ENCODE measurements at regions not wholly inside any gene's neighbourhood (a gene's known extent, or its start where the extent isn't known, plus 50 kb on each side); places are given as distances from the start of the nearest gene placed in this dataset.

DNA sequence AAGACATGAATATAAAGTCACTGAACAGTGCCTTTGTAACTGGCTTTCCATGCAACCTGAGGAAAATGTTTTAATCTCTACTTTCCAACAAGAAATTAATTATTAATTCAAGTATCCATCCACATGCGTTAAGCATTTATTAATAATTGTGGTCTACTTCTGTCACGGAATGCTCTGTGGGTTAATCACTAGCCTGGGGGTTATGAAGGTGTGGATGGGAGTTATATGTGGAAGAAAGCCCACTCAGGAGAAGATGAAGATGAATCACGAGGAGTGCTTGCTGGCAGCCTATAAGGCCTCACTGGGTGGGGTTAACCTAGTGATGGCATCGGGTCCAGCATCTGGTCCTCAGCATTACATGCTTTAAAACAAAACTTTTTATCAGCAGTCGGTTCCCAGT, 99.5 kb upstream of the AVPR1A start:
- no peak for DNase-seq (ENCODE audit: low read depth in 2 of 2)

DNA sequence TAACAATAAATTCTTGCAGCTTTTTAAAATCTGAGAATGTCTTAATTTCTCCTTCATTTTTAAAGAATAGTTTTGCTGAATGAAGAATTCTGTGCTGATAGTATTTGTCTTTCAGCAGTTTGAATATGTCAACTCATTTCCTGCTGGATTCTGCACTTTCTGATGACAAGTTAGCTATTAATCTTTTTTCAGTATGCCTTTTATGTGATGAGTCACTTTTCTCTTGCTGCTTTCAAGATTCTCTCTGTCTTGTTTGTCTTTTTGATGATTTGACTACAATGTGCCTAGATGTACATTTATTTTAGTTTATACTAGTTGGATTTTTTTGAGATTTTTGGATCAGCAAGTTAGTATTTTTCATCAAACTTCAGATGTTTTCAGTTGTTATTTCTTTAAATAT, 87.9 kb upstream of the AVPR1A start:
- DNase-seq (ENCODE audit: low read depth in 2 of 2), result no peak

DNA sequence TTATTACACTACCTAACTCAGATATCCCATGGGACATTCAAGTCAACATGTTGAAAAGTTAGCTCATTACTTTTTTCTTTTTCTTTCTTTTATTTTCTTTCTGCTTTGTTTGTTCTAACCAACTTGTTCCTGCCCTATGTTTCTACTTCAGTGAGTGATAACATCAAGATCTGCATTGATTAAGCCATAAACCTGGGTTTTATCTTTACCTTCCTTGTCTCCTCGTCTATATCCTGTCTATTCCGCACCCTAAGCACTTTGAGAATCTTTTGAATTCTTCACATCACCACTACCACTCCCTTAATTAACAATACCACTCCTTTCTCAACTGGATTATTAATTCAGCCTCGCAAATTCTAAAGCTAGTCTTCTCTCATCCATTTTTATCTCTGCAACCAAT, 81.9 kb upstream of the AVPR1A start:
- DNase-seq (ENCODE audit: low read depth in 2 of 2), result no peak

DNA sequence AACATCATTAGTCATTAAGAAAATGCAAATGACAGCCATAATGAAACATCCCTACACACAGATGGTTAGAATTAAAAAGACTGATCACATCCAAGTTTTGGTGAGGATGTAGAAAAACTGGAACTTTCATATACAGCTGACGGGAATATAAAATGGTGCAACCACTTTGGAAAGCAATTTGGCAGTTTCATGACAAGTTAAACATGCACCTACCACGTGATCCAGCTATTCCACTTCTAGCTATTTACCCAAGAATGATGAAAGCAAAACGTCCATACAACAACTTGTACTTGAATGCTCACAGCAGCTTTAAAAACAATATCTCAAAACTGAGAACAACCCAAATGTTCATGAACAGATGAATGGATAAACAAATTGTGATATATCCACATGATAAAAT, 77.9 kb upstream of the AVPR1A start:
- no peak for DNase-seq (ENCODE audit: low read depth in 2 of 2)

DNA sequence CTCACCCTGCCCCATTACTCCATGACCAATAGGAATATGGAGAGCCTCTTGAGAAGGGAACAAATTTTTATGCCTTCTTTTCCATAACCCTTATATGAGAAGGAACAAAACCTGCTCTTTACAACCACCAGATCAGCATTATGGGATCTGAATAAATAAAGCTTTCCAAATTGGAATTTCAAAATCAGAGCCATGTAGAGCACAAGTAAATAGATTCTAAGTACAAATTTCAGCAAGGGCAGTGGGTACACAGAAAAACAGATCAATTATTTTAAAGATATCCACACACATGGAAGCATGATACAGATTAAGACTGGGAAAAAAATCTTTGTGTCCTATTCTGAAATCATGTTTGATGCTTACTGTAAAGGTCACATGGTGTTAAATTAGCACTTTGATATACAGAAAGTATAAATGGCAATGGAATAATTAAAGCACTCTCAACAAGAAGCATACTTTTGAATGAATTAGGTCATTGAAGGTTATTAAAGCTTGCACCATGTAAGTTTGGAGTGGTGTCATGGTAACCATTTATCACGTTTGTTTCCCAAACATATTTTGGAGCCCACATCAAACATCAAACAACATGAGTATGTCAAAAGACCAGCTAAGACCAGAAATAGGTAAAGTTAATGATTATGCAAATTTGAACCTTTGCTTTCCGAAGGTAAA, 75.9 kb upstream of the AVPR1A start:
- no peak for DNase-seq (ENCODE audit: low read depth in 2 of 2)

DNA sequence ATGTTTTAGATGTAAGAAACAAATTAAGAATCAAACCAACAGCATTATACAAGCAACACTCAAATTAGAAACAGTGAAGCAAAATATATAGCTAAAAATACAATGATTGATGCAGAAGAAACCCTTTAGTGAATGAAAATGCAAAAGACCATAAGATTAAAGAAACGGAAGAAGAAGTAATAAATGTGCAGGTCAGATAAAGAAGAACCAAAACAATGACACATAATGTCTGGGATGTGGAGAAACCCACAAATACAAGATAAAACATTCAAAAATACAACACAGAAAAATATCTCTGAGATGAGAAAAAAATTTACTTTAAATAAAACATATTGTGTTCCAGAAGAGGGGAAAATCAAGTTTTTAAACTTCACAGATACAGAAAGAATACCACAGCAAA, 73.4 kb upstream of the AVPR1A start:
- DNase-seq (ENCODE audit: low read depth in 2 of 2), result no peak

DNA sequence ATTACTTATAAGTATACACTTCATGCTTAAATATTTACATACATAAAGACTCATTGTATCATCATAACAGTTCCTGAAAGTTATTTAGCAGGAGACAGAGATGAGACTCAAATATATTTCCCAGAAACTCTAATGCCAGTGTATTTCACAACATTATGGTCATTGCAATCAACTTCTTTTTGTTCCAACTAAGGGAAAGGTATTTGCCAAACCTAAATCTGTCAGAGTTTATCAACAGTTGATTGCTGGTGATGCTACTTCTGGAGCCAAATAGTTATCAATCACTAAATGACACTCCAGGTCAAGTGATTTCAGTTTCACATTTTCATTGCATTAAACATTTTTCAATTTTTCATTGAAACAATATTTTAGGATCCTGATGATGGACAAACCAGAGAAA, 72.1 kb upstream of the AVPR1A start:
- no peak for DNase-seq (ENCODE audit: low read depth in 2 of 2)

DNA sequence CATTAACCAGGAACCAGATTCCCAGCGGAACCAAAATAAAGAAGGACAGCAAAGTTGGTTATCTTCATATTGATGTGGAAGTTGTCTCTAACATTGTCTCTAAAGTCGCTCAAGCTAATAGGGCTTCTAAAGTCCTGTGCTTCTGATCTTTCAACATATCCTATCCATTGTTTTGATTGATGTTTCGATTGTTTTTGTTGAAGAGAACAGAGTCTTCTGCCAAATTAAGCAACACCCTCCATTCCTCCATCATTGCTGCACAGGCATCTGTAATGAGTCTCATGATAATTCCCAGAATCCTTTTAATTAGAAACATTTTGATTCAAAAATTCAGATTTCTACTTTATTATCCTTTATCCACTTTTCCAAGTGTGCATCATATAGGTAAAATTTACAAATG, 71.6 kb upstream of the AVPR1A start:
- DNase-seq (ENCODE audit: low read depth in 2 of 2), result no peak

DNA sequence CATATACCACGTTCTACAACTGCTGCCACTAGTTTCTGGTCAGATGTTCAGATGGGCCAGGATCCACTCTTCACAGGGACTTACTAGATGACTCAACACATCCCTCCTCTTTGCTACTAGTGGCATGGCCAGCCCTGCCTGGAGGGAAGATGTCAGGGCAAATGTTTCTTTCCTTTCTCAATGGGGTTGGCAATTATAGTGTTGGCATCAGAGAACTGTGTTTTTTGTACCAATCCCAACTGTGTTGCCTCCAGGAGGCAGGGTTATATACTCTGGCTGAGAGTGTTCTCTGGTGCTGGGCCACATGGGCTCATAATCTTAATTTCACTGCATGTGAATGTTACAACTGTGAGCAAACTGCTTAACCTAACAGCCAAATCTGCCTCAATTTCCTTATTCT, 69.9 kb upstream of the AVPR1A start:
- DNase-seq (ENCODE audit: low read depth in 2 of 2), result no peak

DNA sequence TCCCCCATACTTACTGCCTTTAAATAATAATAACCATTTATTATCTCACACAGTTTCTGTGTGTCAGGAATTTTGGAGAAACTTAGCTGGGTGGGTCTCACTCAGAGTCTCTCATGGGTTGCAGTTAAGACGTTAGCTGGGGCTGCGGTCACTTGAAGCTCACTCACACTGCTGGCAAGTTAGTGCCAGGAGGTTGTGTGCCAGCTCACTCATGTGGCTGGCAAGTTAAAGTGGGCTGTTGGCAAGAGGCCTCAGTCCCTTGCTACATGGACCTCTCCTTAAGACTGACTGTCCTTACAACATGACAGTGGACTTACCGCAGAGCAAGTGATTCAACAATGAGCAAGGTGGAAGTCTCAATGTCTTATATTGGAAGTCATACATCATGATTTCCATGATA, 61.3 kb upstream of the AVPR1A start:
- no peak for DNase-seq (ENCODE audit: low read depth in 2 of 2)

DNA sequence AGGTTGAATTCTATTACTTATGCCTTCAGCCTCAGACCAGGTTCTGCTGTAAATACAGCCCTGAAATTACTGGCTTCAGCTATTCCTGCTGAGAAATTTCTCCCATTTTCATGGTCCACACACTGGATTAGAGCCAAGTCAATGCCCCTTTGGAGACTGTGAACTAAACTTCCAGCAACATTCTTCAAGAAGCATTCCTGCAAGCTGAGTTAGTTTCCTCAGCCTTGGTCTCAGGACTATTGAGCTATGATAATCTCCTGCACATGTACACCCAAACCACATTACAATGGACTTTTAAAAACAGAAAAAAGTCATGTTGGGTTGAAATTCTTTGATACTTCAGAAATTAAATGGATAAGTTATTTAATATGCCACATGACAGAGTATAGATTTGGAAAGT, 58.0 kb upstream of the AVPR1A start:
- no peak for DNase-seq (ENCODE audit: low read depth in 2 of 2)

DNA sequence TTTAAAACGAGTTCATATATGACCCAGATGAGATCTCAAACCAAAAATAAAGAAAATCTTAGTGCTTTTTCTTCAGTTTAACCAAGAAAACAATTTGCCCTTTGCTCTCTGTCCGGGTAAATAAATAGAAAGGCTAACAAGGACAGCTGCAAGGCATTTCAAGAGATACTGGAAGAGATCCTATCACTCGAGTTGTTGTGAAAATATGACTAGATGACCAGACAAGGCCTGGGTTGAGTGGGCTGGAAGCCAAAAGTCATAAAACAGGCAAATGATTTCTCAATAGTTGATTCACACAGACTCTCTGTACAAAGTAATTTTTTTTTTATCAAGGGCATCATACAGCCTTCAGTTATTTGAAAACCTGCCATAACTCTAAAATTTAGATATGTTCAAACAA, 55.9 kb upstream of the AVPR1A start:
- no peak for DNase-seq (ENCODE audit: low read depth in 2 of 2)

DNA sequence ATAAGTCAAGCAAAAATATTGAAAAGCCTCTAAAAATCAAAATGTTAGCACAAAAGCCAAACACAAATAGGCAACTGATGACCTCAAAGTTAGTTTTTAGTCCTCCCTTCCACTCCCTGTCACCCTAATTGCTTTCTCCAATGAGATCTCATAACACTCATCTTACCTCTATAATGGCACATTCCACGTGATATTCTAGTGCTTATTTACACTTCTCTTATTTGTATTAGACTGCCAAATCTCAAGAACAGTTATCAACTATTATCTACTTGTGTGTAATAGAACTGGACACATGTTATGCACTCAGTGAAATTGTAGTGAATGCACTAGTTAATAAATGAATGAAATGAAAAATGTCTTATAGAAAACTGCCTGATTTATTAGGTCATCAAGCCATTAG, 55.5 kb upstream of the AVPR1A start:
- DNase-seq (ENCODE audit: low read depth in 2 of 2), result no peak

Measured in activated CD4-positive, alpha-beta T cell treated with anti-CD3 and anti-CD28 coated beads for 24 hours (primary cell).